ENCODE measurements at regions not wholly inside any gene's neighbourhood (a gene's known extent, or its start where the extent isn't known, plus 50 kb on each side); places are given as distances from the start of the nearest gene placed in this dataset.
A peak's percentile ranks its signal among the peaks of the same experiment; 100 is the strongest.
"Not testable (repeated sequence)": the region's sequence is repeated elsewhere in the genome, so short reads cannot be mapped to it uniquely, and the experiment has no call there.

DNA sequence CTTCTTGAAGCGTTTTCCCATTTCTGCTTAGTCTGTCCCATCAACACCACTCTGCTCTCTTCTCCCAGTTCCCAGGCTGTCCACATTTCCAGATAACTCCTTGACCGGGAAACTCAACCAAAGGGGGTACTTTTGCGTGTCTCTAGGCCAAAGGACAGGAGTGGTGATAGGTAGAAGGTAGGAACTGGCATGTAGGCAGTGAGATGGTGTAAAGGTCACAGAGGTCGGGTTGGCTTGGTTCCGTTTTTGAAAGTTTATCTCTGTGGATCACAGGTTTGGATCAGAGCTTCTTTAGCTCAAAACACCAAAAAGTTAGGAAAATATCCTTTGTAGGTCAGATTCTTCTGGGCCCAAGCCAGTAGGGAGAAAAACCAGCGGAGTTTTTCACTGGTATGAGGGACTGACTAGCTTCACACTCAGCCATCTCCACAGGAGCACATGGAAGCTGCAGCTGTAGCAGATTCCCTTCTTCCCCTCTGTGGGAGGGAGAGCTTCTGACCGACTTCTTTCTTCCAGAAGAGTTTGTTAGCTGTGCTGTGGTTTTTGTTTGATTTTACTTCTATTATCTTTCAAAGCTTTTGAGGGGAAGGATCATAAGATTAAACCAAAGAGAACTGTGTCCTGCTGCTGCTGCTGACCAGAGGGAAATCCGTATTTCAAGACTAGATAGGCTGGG is 98.4 kb upstream of the DMRT1 start:
- no peak for DNase-seq (ENCODE audit: low read depth in 2 of 2)

- DNase-seq (ENCODE audit: low read depth in 2 of 2), result no peak
Measured at GRCh38 chr9:744046-744712, 97.3 kb upstream of the DMRT1 start.

GRCh38 chr9:744790-745484 is 96.6 kb upstream of the DMRT1 start:
- peak in 1 of 2 donors; percentile 39 for DNase-seq (ENCODE audit: low read depth in 2 of 2)

DNA sequence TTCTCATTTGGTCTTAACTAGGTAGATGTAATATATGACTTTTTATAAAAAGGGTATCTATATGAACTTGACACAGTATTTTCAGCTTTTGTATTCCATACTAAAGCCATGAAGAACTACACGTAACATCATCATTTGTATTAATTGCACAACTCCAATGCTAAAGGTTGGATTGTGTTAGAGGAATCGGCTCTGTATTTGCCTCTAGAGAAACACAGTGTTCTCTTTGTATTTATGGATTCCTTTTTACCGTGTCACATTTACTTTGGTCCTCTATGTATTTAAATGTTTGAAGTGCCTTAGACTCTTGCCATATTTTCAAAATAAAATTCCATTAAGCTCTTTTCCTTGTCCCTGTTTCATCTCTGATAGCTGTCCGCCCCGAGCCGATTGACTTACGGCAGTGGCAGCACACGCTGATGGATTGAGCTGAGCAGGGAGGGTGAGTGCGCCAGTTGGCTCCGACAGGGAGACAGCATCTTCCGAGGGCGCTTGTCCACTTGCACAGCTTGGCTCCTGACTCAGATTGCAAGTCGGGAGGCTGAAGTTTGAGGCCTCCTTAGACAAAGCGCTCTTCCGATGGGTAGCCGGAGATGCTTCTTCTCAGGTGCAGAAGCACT is 95.6 kb upstream of the DMRT1 start:
- no peak for DNase-seq (ENCODE audit: low read depth in 2 of 2)

GRCh38 chr9:746661-747434 is 94.6 kb upstream of the DMRT1 start:
- no peak for DNase-seq (ENCODE audit: low read depth in 2 of 2)

DNA sequence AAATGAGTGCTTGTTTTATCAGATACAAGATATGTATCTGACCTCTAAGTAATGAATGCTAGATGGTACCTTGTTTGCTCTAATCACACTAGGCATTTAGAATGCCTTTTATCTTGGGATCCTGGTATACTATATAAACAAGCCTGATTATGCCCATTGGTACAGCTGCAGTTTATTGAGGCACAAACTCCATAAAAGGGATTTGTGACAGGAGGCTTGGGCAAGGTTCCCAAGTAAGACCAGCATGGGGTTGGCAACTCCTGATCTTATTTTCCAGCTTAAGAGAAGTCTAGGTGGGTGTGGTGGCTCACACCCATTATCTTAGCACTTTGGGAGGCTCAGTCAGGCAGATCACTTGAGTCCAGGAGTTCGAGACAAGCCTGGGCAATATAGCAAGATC is 93.9 kb upstream of the DMRT1 start:
- DNase-seq (ENCODE audit: low read depth in 2 of 2), result no peak

DNA sequence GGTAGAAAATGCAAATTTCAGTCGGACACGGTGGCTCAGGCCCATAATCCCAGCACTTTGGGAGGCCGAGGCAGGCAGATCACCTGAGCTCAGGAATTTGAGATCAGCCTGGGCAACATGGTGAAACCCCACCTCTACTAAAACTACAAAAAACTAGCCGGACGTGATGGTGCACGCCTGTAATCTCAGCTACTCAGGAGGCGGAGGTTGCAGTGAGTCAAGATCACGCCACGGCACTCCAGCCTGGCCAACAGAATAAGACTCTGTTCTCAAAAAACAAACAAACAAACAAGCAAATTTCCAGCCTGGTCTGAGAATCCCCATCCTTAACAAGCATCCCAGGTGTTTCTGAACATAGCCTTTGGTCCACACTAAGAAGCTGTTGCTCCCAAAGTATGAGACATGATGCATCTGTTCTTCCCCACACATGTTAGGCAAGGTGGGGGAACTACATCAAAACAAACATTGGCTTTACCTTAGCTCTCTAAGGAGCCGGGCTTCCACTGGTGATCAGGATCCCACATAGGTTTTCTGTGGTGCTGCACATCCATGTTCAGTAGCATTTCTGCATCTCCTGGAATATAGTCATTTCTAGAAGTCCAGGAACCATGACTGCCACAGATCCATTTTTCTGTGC is 92.5 kb upstream of the DMRT1 start:
- DNase-seq (ENCODE audit: low read depth in 2 of 2), result no peak

DNA sequence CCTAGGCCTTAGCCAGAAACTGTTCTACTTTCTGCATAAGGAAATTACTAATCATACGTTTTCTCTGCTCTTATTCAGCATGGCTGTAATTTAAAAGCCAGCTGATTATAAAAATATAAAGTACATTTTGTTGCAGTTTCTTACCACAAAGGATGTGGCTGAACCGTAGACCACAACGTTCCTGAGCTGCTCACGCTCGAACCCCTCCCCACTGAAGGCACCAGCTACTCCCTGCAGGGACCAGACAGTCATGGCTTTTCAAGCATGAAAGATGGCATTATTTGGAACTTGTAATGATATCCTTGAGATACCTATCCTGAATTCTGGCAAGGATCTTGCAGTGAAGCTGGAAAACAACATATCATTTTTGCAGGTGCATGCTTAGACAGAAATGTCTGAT is 91.8 kb upstream of the DMRT1 start:
- DNase-seq (ENCODE audit: low read depth in 2 of 2), result no peak

- DNase-seq (ENCODE audit: low read depth in 2 of 2), result no peak
Measured at GRCh38 chr9:750249-750967, 91.1 kb upstream of the DMRT1 start.

GRCh38 chr9:751137-752051 is 90.1 kb upstream of the DMRT1 start:
- DNase-seq (ENCODE audit: low read depth in 2 of 2), result peak in 1 of 2 donors; percentile 30

GRCh38 chr9:752201-752600 is 89.3 kb upstream of the DMRT1 start:
- DNase-seq (ENCODE audit: low read depth in 2 of 2), result peak; percentile 24 to 89

GRCh38 chr9:752681-753200 is 88.8 kb upstream of the DMRT1 start:
- DNase-seq (ENCODE audit: low read depth in 2 of 2), result no peak

- DNase-seq (ENCODE audit: low read depth in 2 of 2), result not testable (repeated sequence)
Measured at GRCh38 chr9:753734-754133, 87.8 kb upstream of the DMRT1 start.

DNA sequence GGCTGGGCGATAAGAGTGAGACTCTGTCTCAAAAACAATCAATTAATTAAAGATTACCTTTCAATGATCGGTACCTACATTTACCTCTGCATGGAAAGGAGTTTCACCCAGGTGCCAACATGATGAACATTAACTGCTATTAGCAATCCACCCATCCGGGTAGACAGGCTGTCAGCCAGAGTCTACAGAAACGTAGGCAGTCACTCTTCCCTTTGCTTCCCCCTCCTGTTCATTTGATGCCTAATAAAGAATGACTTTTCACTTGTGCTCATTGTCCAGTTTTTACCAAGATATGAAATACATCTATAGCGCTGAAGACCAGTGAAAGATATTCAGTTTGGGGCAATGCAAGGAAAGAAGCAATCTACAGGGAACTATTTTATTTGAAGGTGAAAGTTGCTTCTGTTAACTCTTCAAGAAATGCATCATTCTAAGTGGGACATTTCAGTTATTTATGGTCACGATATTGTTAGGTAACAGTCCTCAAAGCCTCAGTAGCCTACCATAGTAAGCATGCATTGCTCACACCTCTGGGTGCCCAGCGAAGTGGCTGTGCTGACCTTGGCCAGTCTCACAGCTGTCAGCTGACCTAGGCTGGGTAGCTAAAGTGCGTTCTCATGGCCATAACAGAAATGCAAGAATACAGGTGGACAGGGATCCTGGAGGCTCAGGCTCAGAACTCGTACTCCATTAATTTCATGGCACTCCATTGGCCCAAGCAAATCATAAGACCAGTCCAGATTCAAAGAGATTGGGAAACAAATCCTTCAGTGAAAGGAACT is 87.2 kb upstream of the DMRT1 start:
- peak in 1 of 2 donors; percentile 23 for DNase-seq (ENCODE audit: low read depth in 2 of 2)

DNA sequence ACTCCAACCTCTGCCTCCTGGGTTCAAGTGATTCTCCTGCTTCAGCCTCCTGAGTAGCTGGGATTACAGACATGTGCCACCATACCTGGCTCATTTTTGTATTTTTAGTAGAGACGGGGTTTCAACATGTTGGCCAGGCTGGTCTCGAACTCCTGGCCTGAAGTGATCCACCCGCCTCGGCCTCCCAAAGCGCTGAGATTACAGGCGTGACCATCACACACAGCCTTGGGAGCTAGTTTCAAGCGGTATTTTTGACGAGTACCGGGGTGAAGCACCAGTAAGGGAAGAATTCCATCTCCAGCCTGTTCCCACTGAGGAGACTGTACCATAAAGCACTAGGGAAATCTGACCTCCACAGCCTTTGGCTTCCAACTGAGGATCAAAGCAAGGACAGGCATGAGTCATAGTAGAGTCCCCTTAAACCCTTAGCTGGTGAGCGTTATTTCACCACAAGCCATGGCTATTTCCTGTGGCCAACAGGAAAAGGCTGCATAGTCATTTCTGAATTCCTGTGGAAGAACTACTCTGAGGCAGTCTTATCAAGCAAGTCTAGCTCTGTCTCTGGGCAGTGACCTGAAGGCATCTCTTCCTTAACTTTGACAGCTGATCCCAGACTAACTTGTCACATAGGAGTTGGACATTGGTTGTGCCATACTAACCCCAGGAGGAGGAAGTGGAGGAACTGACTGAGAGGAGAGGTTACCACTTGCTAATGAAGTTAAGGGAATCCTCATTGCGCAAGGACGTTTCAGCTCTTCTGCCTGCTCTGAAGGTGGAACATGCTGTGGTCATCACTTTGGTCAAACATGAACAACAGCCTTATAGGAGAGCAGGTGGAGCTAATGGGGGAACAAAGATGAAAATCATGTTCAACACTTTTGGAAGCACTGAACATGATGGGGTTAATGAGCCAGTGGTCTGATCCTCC is 85.8 kb upstream of the DMRT1 start:
- peak; percentile 72 to 95 for DNase-seq (ENCODE audit: low read depth in 2 of 2)

GRCh38 chr9:757246-757881 is 84.1 kb upstream of the DMRT1 start:
- DNase-seq (ENCODE audit: low read depth in 2 of 2), result peak; percentile 79 to 80

GRCh38 chr9:758146-758545 is 83.4 kb upstream of the DMRT1 start:
- DNase-seq (ENCODE audit: low read depth in 2 of 2), result no peak

All from lung microvascular endothelial cell (primary cell).